SK-N-SH (cell line): ENCODE measurements at regions not wholly inside any gene's neighbourhood (a gene's known extent, or its start where the extent isn't known, plus 50 kb on each side); places are given as distances from the start of the nearest gene placed in this dataset.

Experiments used
- CTCF ChIA-PET: fragments of 300-600, 350-600 bp; formaldehyde crosslinking; extraction: SDS; loops from one replicate; lab custom pipeline; 2021; lab: Yijun Ruan, JAX
- POLR2A ChIA-PET: fragments of 350-600 bp; sonication (Branson Sonifier 250); formaldehyde crosslinking; extraction: SDS; loops from one replicate; lab custom pipeline; 2020; ENCODE audit warnings: antibody characterized with exemption, inconsistent platforms; lab: Yijun Ruan, JAX
- DNase-seq: peaks from one replicate; pipeline ENCODE4 v3.0.0; 2012
- H2AFZ ChIP-seq: fragments of 200-600 bp; sonication (generic); 2 replicates; pipeline ENCODE4 v1.8.1; 2016; ENCODE audit warnings: antibody characterized with exemption, mild to moderate bottlenecking, low read depth
- H3F3A ChIP-seq: fragments of 200-600 bp; sonication (generic); replicated peaks from 2 replicates; pipeline ENCODE3; 2016; ENCODE audit warnings: antibody characterized with exemption, mild to moderate bottlenecking; ENCODE audit not compliant: insufficient read depth
- H3K27ac ChIP-seq, 2 experiments: fragments of 200-500 bp in 1 of 2; fragments of 200-600 bp in 1 of 2; sonication (Bioruptor generic) in 1 of 2; sonication (generic), shearing (Covaris generic) in 1 of 2; 2 replicates each; pipeline versions ENCODE4 v1.5.1 to v1.6.1; 2014 to 2016; ENCODE audit warnings: low read depth in 2 of 2, inconsistent platforms in 1 of 2, low read length in 1 of 2, mild to moderate bottlenecking in 1 of 2, mixed read lengths in 1 of 2
- H3K27me3 ChIP-seq: fragments of 200-600 bp; sonication (generic), shearing (Covaris generic); 2 replicates; pipeline ENCODE4 v1.6.1; 2016; ENCODE audit warnings: mixed run types; ENCODE audit not compliant: insufficient read depth
- H3K36me3 ChIP-seq, 2 experiments: fragments of 200-500 bp in 1 of 2; fragments of 200-600 bp in 1 of 2; sonication (Bioruptor generic) in 1 of 2; sonication (generic) in 1 of 2; replicated peaks in 1 of 2; 2 replicates each; pipeline versions ENCODE3 to v1.5.1; 2014 to 2016; ENCODE audit warnings: low read length in 1 of 2, mild to moderate bottlenecking in 1 of 2; ENCODE audit not compliant: insufficient read depth in 2 of 2, control insufficient read depth in 1 of 2
- H3K4me1 ChIP-seq, 2 experiments: fragments of 200-500 bp in 1 of 2; fragments of 200-600 bp in 1 of 2; sonication (Bioruptor generic) in 1 of 2; sonication (generic), shearing (Covaris generic) in 1 of 2; 2 replicates each; pipeline versions ENCODE4 v1.5.1 to v1.6.1; 2014 to 2016; ENCODE audit warnings: low read depth in 1 of 2, low read length in 1 of 2, mixed run types in 1 of 2; ENCODE audit not compliant: insufficient read depth in 2 of 2, control insufficient read depth in 1 of 2
- H3K4me2 ChIP-seq: fragments of 200-600 bp; sonication (generic), shearing (Covaris generic); 2 replicates; pipeline ENCODE4 v1.6.1; 2017; ENCODE audit warnings: mixed run types
- H3K4me3 ChIP-seq, 2 experiments: fragments of 200-500 bp in 1 of 2; fragments of 200-600 bp in 1 of 2; sonication (Bioruptor generic) in 1 of 2; sonication (generic), shearing (Covaris generic) in 1 of 2; 2 replicates each; pipeline versions ENCODE4 v1.5.1 to v1.8.1; 2014 to 2016; ENCODE audit warnings: low read depth in 2 of 2, inconsistent platforms in 1 of 2, low read length in 1 of 2, mild to moderate bottlenecking in 1 of 2, mixed read lengths in 1 of 2, moderate library complexity in 1 of 2
- H3K79me2 ChIP-seq: fragments of 200-600 bp; sonication (generic); 2 replicates; pipeline ENCODE4 v1.8.1; 2017; ENCODE audit warnings: mild to moderate bottlenecking; ENCODE audit not compliant: insufficient read depth
- H3K9ac ChIP-seq: fragments of 200-600 bp; sonication (generic); 2 replicates; pipeline ENCODE4 v1.6.1; 2017; ENCODE audit warnings: mixed run types
- H3K9me2 ChIP-seq: fragments of 200-600 bp; sonication (generic); 2 replicates; pipeline ENCODE4 v1.6.1; 2017; ENCODE audit warnings: mixed run types
- H3K9me3 ChIP-seq: fragments of 200-600 bp; sonication (generic); 2 replicates; pipeline ENCODE4 v1.6.1; 2017; ENCODE audit warnings: mixed run types, mild to moderate bottlenecking, moderate library complexity
- H4K20me1 ChIP-seq: fragments of 200-600 bp; sonication (generic); 2 replicates; pipeline ENCODE4 v1.6.1; 2017; ENCODE audit warnings: mild to moderate bottlenecking, mixed run types; ENCODE audit not compliant: insufficient read depth
- CHD2 ChIP-seq: fragments of 150-350 bp; IDR thresholded peaks from 2 replicates; pipeline ENCODE4 v1.6.1; 2018; ENCODE audit warnings: low read length; ENCODE audit not compliant: partially characterized antibody
- CTCF ChIP-seq: fragments of 200-600 bp; sonication (generic); IDR thresholded peaks from 2 replicates; pipeline ENCODE4 v1.6.1; 2017; ENCODE audit warnings: antibody characterized with exemption, mild to moderate bottlenecking, moderate library complexity
- EP300 ChIP-seq, 2 experiments: IDR thresholded peaks; 2 replicates each; pipeline versions ENCODE4 v1.4.0 to v1.6.1; 2012; ENCODE audit warnings: borderline replicate concordance in 1 of 2, low read depth in 1 of 2, low read length in 1 of 2
- FOXJ3 ChIP-seq: sonication (generic); formaldehyde crosslinking; IDR thresholded peaks from 2 replicates; pipeline ENCODE4 v1.5.1; 2020; ENCODE audit warnings: mild to moderate bottlenecking, missing genetic modification reagents
- FOXM1 ChIP-seq: IDR thresholded peaks from 2 replicates; pipeline ENCODE4 v1.4.0; 2012; ENCODE audit warnings: low read depth, mild to moderate bottlenecking
- GATA2 ChIP-seq: sonication (generic); formaldehyde crosslinking; IDR thresholded peaks from 2 replicates; pipeline ENCODE4 v1.5.0; 2020; ENCODE audit warnings: mild to moderate bottlenecking, missing genetic modification reagents
- IRF3 ChIP-seq: fragments of 150-350 bp; IDR thresholded peaks from 2 replicates; pipeline ENCODE4 v1.6.1; 2016; ENCODE audit warnings: mild to moderate bottlenecking, low read depth, low read length
- MAX ChIP-seq: IDR thresholded peaks from 2 replicates; pipeline ENCODE4 v1.4.0; 2012; ENCODE audit warnings: low read depth
- MEF2A ChIP-seq: IDR thresholded peaks from 2 replicates; pipeline ENCODE4 v1.4.0; 2012; ENCODE audit warnings: low read depth, borderline replicate concordance
- NRF1 ChIP-seq: IDR thresholded peaks from 2 replicates; pipeline ENCODE4 v1.6.1; 2012; ENCODE audit warnings: low read depth, mild to moderate bottlenecking, low read length
- PBX3 ChIP-seq: IDR thresholded peaks from 2 replicates; pipeline ENCODE4; 2012
- POLR2AphosphoS5 ChIP-seq: IDR thresholded peaks from 2 replicates; pipeline ENCODE4 v1.6.1; 2012; ENCODE audit warnings: low read depth, low read length
- RAD21 ChIP-seq: IDR thresholded peaks from 2 replicates; pipeline ENCODE4 v1.6.1; 2012; ENCODE audit warnings: mild to moderate bottlenecking, low read length
- RXRA ChIP-seq: IDR thresholded peaks from 2 replicates; pipeline ENCODE4 v1.4.0; 2012; ENCODE audit warnings: low read depth, mild to moderate bottlenecking, borderline replicate concordance
- TAF1 ChIP-seq: IDR thresholded peaks from 2 replicates; pipeline ENCODE4 v1.6.1; 2012; ENCODE audit warnings: low read depth, mild to moderate bottlenecking, low read length, moderate library complexity, borderline replicate concordance
- TCF12 ChIP-seq: IDR thresholded peaks from 2 replicates; pipeline ENCODE4 v1.4.0; 2012
- USF2 ChIP-seq: fragments of 150-350 bp; IDR thresholded peaks from 2 replicates; pipeline ENCODE4 v1.6.1; 2017; ENCODE audit warnings: antibody characterized with exemption, low read length, low read depth, borderline replicate concordance
- YY1 ChIP-seq: IDR thresholded peaks from 2 replicates; pipeline ENCODE4 v1.4.0; 2012; ENCODE audit warnings: low read depth, mild to moderate bottlenecking
- WGBS: methylation state at CpG from one replicate; pipeline ENCODE4 v1.1.6; 2017; ENCODE audit warnings: low lambda C conversion rate; 5-methylcytosine and 5-hydroxymethylcytosine counted together

- no peak overlapping the region for H2AFZ ChIP-seq
- H3K27me3 ChIP-seq, result no peaks in the 10 kb centered on the region
- TF ChIP-seq IRF3 (no peak), FOXJ3 (CRISPR knock-in tag) (no peak), TAF1 (no peak), MAX (no peak), USF2 (no peak), CTCF (0 out of 2 replicates have a peak, but pooled peaks have one; percentile 6)
- TF ChIP-seq, all 33 proteins: peak for 1
- no peaks in the 10 kb centered on the region for H3K4me1 ChIP-seq
- no peak overlapping the region for H3K4me2 ChIP-seq
- ChIA-PET POLR2A (no interaction called here), CTCF (no interaction called here)
- no peaks in the 10 kb centered on the region for H3F3A ChIP-seq
- H3K36me3 ChIP-seq, result no peaks in the 10 kb centered on the region
- H3K4me3 ChIP-seq, result no peak overlapping the region
- H3K27ac ChIP-seq, result no peak overlapping the region
- no peaks in the 10 kb centered on the region for H3K9me3 ChIP-seq
- H3K9ac ChIP-seq, result no peak overlapping the region
- no peaks in the 10 kb centered on the region for H3K9me2 ChIP-seq
- DNase-seq, result no peak
- H3K79me2 ChIP-seq, result no peaks in the 10 kb centered on the region
- no peaks in the 10 kb centered on the region for H4K20me1 ChIP-seq
Measured at GRCh38 chr14:83217492-83217891, 1683.8 kb upstream of the SEL1L start.

- no peak overlapping the region for H3K4me2 ChIP-seq
- DNase-seq, result no peak
- no peaks in the 10 kb centered on the region for H3K9me3 ChIP-seq
- H3K36me3 ChIP-seq, result no peaks in the 10 kb centered on the region
- no peak overlapping the region for H3K9ac ChIP-seq
- no peaks in the 10 kb centered on the region for H3F3A ChIP-seq
- H3K79me2 ChIP-seq, result no peaks in the 10 kb centered on the region
- H3K27ac ChIP-seq, result no peak overlapping the region
- no peak overlapping the region for H2AFZ ChIP-seq
- no peaks in the 10 kb centered on the region for H4K20me1 ChIP-seq
- ChIA-PET POLR2A (no interaction called here), CTCF (no interaction called here)
- H3K4me3 ChIP-seq, result no peak overlapping the region
- H3K27me3 ChIP-seq, result no peaks in the 10 kb centered on the region
- no peaks in the 10 kb centered on the region for H3K4me1 ChIP-seq
- H3K9me2 ChIP-seq, result no peaks in the 10 kb centered on the region
- 33% methylated on average over 5 of the region's 5 CpGs for WGBS
- TF ChIP-seq MEF2A, result no peak
- no peak for TF ChIP-seq GATA2 (CRISPR knock-in tag)
- TF ChIP-seq FOXJ3 (CRISPR knock-in tag), result no peak
- TF ChIP-seq POLR2AphosphoS5, result no peak
- no peak for TF ChIP-seq EP300 (IDR thresholded peaks at IDR 0.05; ENCODE audit: borderline replicate concordance in 1 of 2, low read depth in 1 of 2, low read length in 1 of 2)
- no peak for TF ChIP-seq YY1
- no peak for TF ChIP-seq FOXM1
- no peak for TF ChIP-seq RXRA
- TF ChIP-seq NRF1, result no peak
- TF ChIP-seq CHD2, result no peak
- TF ChIP-seq USF2, result no peak
- TF ChIP-seq MAX, result no peak
- TF ChIP-seq TCF12, result no peak
- no peak for TF ChIP-seq RAD21
- no peak for TF ChIP-seq PBX3
- no peak for TF ChIP-seq CTCF
Measured at GRCh38 chr14:83247924-83248639, 1714.4 kb upstream of the SEL1L start.
